ENCODE measurements at regions not wholly inside any gene's neighbourhood (a gene's known extent, or its start where the extent isn't known, plus 50 kb on each side); places are given as distances from the start of the nearest gene placed in this dataset.

DNA sequence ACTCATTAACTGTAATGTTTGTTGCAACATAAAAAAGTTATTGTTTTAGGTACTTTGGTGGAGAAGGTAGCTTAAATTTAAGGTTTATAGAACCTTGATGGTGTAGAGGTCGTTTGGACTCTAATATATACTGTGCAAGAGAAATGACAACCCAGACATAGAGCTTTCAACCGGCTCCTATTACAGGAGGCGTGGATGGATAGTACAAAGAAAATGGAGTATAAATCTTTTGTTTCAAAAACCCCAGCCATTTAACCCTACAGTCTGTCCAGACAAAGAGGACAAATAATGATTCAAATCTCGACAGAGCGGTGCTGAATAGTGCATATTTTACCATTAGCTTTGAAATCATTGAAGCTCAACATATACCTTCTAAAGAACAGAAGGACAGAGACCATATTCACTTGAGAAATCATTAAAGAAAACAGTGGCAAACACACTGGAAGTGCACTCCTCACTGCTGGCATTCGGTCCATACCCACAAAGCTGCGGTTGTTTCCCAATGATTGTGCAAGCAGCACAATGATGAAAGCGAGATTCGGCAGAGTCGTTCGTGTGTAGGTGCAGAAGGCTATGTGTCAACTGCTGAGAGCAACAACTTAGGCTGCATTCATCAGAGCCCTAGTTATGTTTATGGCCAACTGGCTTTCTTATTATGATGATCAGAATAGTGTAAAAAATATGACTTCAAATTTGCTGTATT is 688.6 kb downstream of the NOVA1 start (continued):
- no peak for TF ChIP-seq FOSL1 (IDR thresholded peaks at IDR 0.05; ENCODE audit: low read depth)
- no peak for TF ChIP-seq SRF (IDR thresholded peaks at IDR 0.05; ENCODE audit: low read depth)
- no peak for TF ChIP-seq ELF1 (IDR thresholded peaks at IDR 0.05; ENCODE audit: borderline replicate concordance, low read depth)
- TF ChIP-seq, protein P1, sequence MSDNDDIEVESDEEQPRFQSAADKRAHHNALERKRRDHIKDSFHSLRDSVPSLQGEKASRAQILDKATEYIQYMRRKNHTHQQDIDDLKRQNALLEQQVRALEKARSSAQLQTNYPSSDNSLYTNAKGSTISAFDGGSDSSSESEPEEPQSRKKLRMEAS (IDR thresholded peaks at IDR 0.05) = no peak
- TF ChIP-seq SIN3A (IDR thresholded peaks at IDR 0.05; ENCODE audit: low read depth) = no peak
- TF ChIP-seq EGR1 (IDR thresholded peaks at IDR 0.05; ENCODE audit: low read depth) = no peak
- no peak for TF ChIP-seq POLR2A (IDR thresholded peaks at IDR 0.05; ENCODE audit: borderline replicate concordance, extremely low read depth, insufficient read depth, insufficient read length)
- no peak for TF ChIP-seq SP1 (IDR thresholded peaks at IDR 0.05; ENCODE audit: low read depth)
- TF ChIP-seq RAD21 (IDR thresholded peaks at IDR 0.05; ENCODE audit: low read depth) = no peak

DNA sequence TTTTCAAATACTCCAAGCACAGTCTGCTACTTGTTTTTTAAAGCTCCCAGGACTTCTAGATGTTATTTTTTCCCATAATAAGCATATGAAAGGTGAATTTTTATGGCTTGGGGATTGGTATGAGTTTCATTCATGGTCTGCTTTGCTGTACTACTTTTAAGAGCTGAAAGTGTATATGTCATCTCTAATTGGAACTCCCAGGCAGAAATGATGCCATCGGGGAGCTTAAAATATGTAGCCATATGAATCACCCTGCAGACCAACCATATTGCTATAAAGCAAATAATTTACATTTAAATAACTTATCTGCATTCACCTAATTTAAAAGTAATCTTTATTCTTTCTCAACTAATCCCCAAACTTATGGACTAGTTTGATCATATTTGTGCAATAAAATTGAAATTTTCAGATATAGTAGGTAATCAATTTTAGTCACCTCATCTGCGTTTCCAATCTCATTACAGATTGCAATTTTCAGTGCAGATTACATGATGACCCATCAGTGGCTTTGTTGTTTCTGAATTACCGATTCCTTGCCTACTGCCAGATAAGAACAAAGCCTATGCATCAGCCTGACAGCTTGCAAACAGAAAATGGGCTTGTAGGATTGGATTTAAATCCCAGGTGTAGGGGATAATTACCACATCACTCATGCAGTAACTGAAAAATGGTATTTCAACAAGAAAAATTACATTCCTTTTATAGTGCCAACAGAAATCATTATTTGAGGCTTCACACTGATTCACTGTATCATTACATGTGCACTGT is 689.4 kb downstream of the NOVA1 start:
- CTCF ChIA-PET = no interaction called here
- DNase-seq (ENCODE audit: low read depth, low spot score) (no peak), ATAC-seq (no peak)
- Histone ChIP-seq H3K9me2 (ENCODE audit: insufficient read depth) (no peaks in the 10 kb centered on the region), H3K79me2 (ENCODE audit: insufficient read depth, low read length) (no peaks in the 10 kb centered on the region), H3K4me1 (ENCODE audit: control insufficient read depth in 1 of 2, insufficient read depth in 2 of 2, low read length in 2 of 2) (no peaks in the 10 kb centered on the region), H3K27ac (ENCODE audit: low read depth, low read length) (no peak overlapping the region), H3K9me3 (ENCODE audit: control insufficient read depth in 1 of 2, insufficient read depth in 1 of 2, low read depth in 1 of 2, low read length in 2 of 2) (peaks cover 14 to 29% of the 10 kb centered on the region in 2 experiments; a peak in 3 of 4 replicates), H3K36me3 (ENCODE audit: control insufficient read depth in 1 of 2, insufficient read depth in 2 of 2, low read length in 2 of 2) (no peaks in the 10 kb centered on the region), H3K4me2 (ENCODE audit: low read length) (no peak overlapping the region), H3K27me3 (ENCODE audit: insufficient read depth, low read length) (no peaks in the 10 kb centered on the region), H2AFZ (ENCODE audit: low read depth, low read length, poor library complexity, severe bottlenecking) (no peak overlapping the region), H4K20me1 (ENCODE audit: insufficient read depth) (no peaks in the 10 kb centered on the region), H3K9ac (ENCODE audit: low read length) (no peak overlapping the region), H3K4me3 (replicated peaks in 1 of 2; ENCODE audit: low read depth in 1 of 2, low read length in 2 of 2) (no peak overlapping the region)
- BruUV-seq (replicated peaks) = no TSS peak
- intact Hi-C loops (cut with micrococcal nuclease) = no loop called here
- POLR2A ChIA-PET = no interaction called here
- TF ChIP-seq, protein P2, sequence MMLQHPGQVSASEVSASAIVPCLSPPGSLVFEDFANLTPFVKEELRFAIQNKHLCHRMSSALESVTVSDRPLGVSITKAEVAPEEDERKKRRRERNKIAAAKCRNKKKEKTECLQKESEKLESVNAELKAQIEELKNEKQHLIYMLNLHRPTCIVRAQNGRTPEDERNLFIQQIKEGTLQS (IDR thresholded peaks at IDR 0.05) = no peak
- TF ChIP-seq EZH2phosphoT487 (IDR thresholded peaks at IDR 0.05; ENCODE audit: borderline replicate concordance) (no peak), ZFX (IDR thresholded peaks at IDR 0.05) (no peak), CBX3 (IDR thresholded peaks at IDR 0.05; ENCODE audit: low read depth) (no peak), POLR2AphosphoS5 (IDR thresholded peaks at IDR 0.05; ENCODE audit: low read depth, low read length) (no peak), TCF7L2 (IDR thresholded peaks at IDR 0.05; ENCODE audit: borderline replicate concordance, extremely low read depth, insufficient read depth, insufficient read length) (no peak), ZNF274 (IDR thresholded peaks at IDR 0.05; ENCODE audit: low read depth, low read length) (no peak), ELF1 (IDR thresholded peaks at IDR 0.05; ENCODE audit: borderline replicate concordance, low read depth) (no peak), SP1 (IDR thresholded peaks at IDR 0.05; ENCODE audit: low read depth) (no peak), SRF (IDR thresholded peaks at IDR 0.05; ENCODE audit: low read depth) (no peak), CEBPB (IDR thresholded peaks at IDR 0.05; ENCODE audit: low read depth) (no peak), FOSL1 (IDR thresholded peaks at IDR 0.05; ENCODE audit: low read depth) (no peak), SIN3A (IDR thresholded peaks at IDR 0.05; ENCODE audit: low read depth) (no peak)
- TF ChIP-seq, protein P3, sequence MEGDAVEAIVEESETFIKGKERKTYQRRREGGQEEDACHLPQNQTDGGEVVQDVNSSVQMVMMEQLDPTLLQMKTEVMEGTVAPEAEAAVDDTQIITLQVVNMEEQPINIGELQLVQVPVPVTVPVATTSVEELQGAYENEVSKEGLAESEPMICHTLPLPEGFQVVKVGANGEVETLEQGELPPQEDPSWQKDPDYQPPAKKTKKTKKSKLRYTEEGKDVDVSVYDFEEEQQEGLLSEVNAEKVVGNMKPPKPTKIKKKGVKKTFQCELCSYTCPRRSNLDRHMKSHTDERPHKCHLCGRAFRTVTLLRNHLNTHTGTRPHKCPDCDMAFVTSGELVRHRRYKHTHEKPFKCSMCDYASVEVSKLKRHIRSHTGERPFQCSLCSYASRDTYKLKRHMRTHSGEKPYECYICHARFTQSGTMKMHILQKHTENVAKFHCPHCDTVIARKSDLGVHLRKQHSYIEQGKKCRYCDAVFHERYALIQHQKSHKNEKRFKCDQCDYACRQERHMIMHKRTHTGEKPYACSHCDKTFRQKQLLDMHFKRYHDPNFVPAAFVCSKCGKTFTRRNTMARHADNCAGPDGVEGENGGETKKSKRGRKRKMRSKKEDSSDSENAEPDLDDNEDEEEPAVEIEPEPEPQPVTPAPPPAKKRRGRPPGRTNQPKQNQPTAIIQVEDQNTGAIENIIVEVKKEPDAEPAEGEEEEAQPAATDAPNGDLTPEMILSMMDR (IDR thresholded peaks at IDR 0.05 in 2 of 3, conservative IDR thresholded peaks at IDR 0.05 in 1 of 3; ENCODE audit: borderline replicate concordance in 1 of 3, insufficient read depth in 1 of 3, low read depth in 2 of 3, low read length in 2 of 3) = no peak
- TF ChIP-seq, protein P4, sequence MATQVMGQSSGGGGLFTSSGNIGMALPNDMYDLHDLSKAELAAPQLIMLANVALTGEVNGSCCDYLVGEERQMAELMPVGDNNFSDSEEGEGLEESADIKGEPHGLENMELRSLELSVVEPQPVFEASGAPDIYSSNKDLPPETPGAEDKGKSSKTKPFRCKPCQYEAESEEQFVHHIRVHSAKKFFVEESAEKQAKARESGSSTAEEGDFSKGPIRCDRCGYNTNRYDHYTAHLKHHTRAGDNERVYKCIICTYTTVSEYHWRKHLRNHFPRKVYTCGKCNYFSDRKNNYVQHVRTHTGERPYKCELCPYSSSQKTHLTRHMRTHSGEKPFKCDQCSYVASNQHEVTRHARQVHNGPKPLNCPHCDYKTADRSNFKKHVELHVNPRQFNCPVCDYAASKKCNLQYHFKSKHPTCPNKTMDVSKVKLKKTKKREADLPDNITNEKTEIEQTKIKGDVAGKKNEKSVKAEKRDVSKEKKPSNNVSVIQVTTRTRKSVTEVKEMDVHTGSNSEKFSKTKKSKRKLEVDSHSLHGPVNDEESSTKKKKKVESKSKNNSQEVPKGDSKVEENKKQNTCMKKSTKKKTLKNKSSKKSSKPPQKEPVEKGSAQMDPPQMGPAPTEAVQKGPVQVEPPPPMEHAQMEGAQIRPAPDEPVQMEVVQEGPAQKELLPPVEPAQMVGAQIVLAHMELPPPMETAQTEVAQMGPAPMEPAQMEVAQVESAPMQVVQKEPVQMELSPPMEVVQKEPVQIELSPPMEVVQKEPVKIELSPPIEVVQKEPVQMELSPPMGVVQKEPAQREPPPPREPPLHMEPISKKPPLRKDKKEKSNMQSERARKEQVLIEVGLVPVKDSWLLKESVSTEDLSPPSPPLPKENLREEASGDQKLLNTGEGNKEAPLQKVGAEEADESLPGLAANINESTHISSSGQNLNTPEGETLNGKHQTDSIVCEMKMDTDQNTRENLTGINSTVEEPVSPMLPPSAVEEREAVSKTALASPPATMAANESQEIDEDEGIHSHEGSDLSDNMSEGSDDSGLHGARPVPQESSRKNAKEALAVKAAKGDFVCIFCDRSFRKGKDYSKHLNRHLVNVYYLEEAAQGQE (IDR thresholded peaks at IDR 0.05; ENCODE audit: low read depth) = no peak
- TF ChIP-seq, protein P1 (IDR thresholded peaks at IDR 0.05) = no peak
- RAD21 ChIA-PET (ENCODE audit: low non-redundant PET in 1 of 2, low total read pairs in 2 of 2, uncharacterized antibody in 2 of 2, unreplicated experiment in 2 of 2) = no interaction called here

Data from HCT116 (cell line).